ENCODE measurements at regions not wholly inside any gene's neighbourhood (a gene's known extent, or its start where the extent isn't known, plus 50 kb on each side); places are given as distances from the start of the nearest gene placed in this dataset.

DNA sequence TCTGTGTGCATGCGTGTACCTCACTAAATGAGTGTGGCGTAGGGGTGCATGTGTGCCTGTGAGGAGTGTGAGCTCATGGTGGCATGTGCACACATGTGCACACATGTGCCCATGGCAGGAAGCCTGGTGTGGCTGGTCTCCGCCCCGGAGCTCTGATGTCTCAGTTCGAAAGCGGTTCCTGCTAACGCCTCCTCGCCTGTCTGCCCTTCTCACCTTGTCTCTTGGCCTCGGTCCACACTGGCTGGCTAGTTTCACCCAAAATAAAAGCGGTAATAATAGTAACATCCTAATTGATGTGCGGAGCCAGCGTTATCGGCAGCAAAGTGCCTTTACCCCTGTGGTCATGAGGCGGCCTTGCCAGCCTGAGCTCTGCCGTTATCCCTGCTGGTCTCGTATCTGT lies 1190.4 kb downstream of the BRD1 start:
- no peak for FAIRE-seq
- TF ChIP-seq POLR2AphosphoS5 (IDR thresholded peaks at IDR 0.05; ENCODE audit: low read depth, low read length): no peak
- TF ChIP-seq POU2F2 (IDR thresholded peaks at IDR 0.05; ENCODE audit: low read depth, low read length): no peak
- TF ChIP-seq TAF1 (IDR thresholded peaks at IDR 0.05; ENCODE audit: low read depth, low read length): no peak
- TF ChIP-seq SPI1 (IDR thresholded peaks at IDR 0.05; ENCODE audit: low read depth, low read length): no peak
- no peak for TF ChIP-seq POLR2A (IDR thresholded peaks at IDR 0.05; ENCODE audit: low read depth, low read length)
- no peak for TF ChIP-seq PAX5 (IDR thresholded peaks at IDR 0.05; ENCODE audit: insufficient read depth, low read length, severe bottlenecking)
- no peak for DNase-seq (ENCODE audit: insufficient read length, low spot score)

- DNase-seq (ENCODE audit: insufficient read length, low spot score) (no peak), FAIRE-seq (no peak)
- TF ChIP-seq POLR2A (IDR thresholded peaks at IDR 0.05; ENCODE audit: low read depth, low read length): no peak
- no peak for TF ChIP-seq PAX5 (IDR thresholded peaks at IDR 0.05; ENCODE audit: insufficient read depth, low read length, severe bottlenecking)
- no peak for TF ChIP-seq POU2F2 (IDR thresholded peaks at IDR 0.05; ENCODE audit: low read depth, low read length)
- no peak for TF ChIP-seq TAF1 (IDR thresholded peaks at IDR 0.05; ENCODE audit: low read depth, low read length)
- no peak for TF ChIP-seq SPI1 (IDR thresholded peaks at IDR 0.05; ENCODE audit: low read depth, low read length)
- TF ChIP-seq POLR2AphosphoS5 (IDR thresholded peaks at IDR 0.05; ENCODE audit: low read depth, low read length): no peak
Observed at GRCh38 chr22:48636746-48637145, 1190.9 kb downstream of the BRD1 start.

- no peak for FAIRE-seq
- DNase-seq (ENCODE audit: insufficient read length, low spot score): no peak
- TF ChIP-seq POU2F2 (IDR thresholded peaks at IDR 0.05; ENCODE audit: low read depth, low read length) (no peak), POLR2A (IDR thresholded peaks at IDR 0.05; ENCODE audit: low read depth, low read length) (no peak), TAF1 (IDR thresholded peaks at IDR 0.05; ENCODE audit: low read depth, low read length) (no peak), POLR2AphosphoS5 (IDR thresholded peaks at IDR 0.05; ENCODE audit: low read depth, low read length) (no peak), PAX5 (IDR thresholded peaks at IDR 0.05; ENCODE audit: insufficient read depth, low read length, severe bottlenecking) (no peak), SPI1 (IDR thresholded peaks at IDR 0.05; ENCODE audit: low read depth, low read length) (no peak)
Observed at GRCh38 chr22:48635816-48636215, 1191.9 kb downstream of the BRD1 start.

DNA sequence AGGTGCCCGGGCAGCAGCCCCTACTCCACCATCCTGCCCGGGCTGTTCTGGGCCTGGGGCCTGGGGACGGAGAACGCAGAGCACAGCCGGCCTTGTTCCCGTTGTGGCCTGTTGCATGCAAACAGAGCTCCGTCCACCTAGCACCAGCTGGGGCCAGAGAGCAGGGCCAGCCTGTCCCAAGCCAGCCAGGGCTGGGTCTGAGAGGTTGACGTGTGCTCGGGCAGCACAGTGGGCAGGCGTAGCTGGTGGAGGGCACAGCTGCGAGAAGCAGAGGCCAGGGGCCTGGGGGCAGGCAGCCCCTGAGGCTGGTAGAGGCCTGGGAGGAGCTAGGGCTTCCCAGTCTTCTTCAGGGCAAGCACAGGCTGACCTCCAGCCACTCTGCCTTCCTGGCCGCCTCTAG lies 1192.6 kb downstream of the BRD1 start:
- TF ChIP-seq POU2F2 (IDR thresholded peaks at IDR 0.05; ENCODE audit: low read depth, low read length): no peak
- TF ChIP-seq POLR2AphosphoS5 (IDR thresholded peaks at IDR 0.05; ENCODE audit: low read depth, low read length): no peak
- TF ChIP-seq SPI1 (IDR thresholded peaks at IDR 0.05; ENCODE audit: low read depth, low read length): no peak
- no peak for TF ChIP-seq TAF1 (IDR thresholded peaks at IDR 0.05; ENCODE audit: low read depth, low read length)
- no peak for TF ChIP-seq PAX5 (IDR thresholded peaks at IDR 0.05; ENCODE audit: insufficient read depth, low read length, severe bottlenecking)
- TF ChIP-seq POLR2A (IDR thresholded peaks at IDR 0.05; ENCODE audit: low read depth, low read length): no peak
- DNase-seq (ENCODE audit: insufficient read length, low spot score) (no peak), FAIRE-seq (no peak)

GRCh38 chr22:48633996-48634836 lies 1193.5 kb downstream of the BRD1 start:
- DNase-seq (ENCODE audit: insufficient read length, low spot score): no peak
- no peak for FAIRE-seq
- TF ChIP-seq POU2F2 (IDR thresholded peaks at IDR 0.05; ENCODE audit: low read depth, low read length): no peak
- no peak for TF ChIP-seq POLR2AphosphoS5 (IDR thresholded peaks at IDR 0.05; ENCODE audit: low read depth, low read length)
- TF ChIP-seq TAF1 (IDR thresholded peaks at IDR 0.05; ENCODE audit: low read depth, low read length): no peak
- no peak for TF ChIP-seq SPI1 (IDR thresholded peaks at IDR 0.05; ENCODE audit: low read depth, low read length)
- no peak for TF ChIP-seq POLR2A (IDR thresholded peaks at IDR 0.05; ENCODE audit: low read depth, low read length)
- TF ChIP-seq PAX5 (IDR thresholded peaks at IDR 0.05; ENCODE audit: insufficient read depth, low read length, severe bottlenecking): no peak

DNA sequence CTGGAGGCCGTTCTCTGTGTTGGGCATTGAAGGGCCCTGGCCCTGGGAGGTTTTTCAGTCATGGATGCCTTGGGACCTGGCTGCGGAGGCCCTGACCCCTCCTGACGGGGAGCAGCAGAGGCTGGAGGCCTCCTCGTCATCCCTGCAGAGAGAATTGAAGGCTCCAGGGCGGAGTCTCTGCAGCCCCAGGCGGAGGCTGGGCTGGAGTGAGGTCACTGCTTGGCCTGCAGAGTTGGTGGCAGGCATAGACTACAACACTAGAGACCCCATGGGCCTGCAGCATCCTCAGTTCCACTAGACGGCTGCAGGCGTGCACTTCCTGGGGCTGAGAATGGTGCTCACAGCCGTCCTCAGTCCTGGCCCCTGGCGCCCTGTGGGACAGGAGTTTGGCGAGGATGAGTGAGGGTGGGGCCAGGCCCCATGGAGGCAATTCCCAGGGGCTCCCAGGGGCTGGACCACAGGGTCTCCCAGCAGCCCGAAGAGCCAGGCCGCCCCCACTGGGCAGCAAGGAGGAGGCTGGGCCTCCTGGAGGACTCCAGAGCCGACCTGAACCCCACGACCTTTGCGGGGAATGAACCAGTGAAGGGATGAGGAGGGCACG lies 1194.9 kb downstream of the BRD1 start:
- TF ChIP-seq POLR2AphosphoS5 (IDR thresholded peaks at IDR 0.05; ENCODE audit: low read depth, low read length) (no peak), POU2F2 (IDR thresholded peaks at IDR 0.05; ENCODE audit: low read depth, low read length) (no peak), PAX5 (IDR thresholded peaks at IDR 0.05; ENCODE audit: insufficient read depth, low read length, severe bottlenecking) (no peak), TAF1 (IDR thresholded peaks at IDR 0.05; ENCODE audit: low read depth, low read length) (no peak), POLR2A (IDR thresholded peaks at IDR 0.05; ENCODE audit: low read depth, low read length) (no peak), SPI1 (IDR thresholded peaks at IDR 0.05; ENCODE audit: low read depth, low read length) (no peak)
- no peak for DNase-seq (ENCODE audit: insufficient read length, low spot score)
- no peak for FAIRE-seq

- DNase-seq (ENCODE audit: insufficient read length, low spot score): no peak
- no peak for FAIRE-seq
- no peak for TF ChIP-seq PAX5 (IDR thresholded peaks at IDR 0.05; ENCODE audit: insufficient read depth, low read length, severe bottlenecking)
- TF ChIP-seq POLR2A (IDR thresholded peaks at IDR 0.05; ENCODE audit: low read depth, low read length): no peak
- TF ChIP-seq SPI1 (IDR thresholded peaks at IDR 0.05; ENCODE audit: low read depth, low read length): no peak
- TF ChIP-seq POU2F2 (IDR thresholded peaks at IDR 0.05; ENCODE audit: low read depth, low read length): no peak
Observed at GRCh38 chr22:48631288-48631863, 1196.3 kb downstream of the BRD1 start.

GRCh38 chr22:48630848-48631247 lies 1196.8 kb downstream of the BRD1 start:
- TF ChIP-seq TAF1 (IDR thresholded peaks at IDR 0.05; ENCODE audit: low read depth, low read length) (no peak), SPI1 (IDR thresholded peaks at IDR 0.05; ENCODE audit: low read depth, low read length) (no peak), PAX5 (IDR thresholded peaks at IDR 0.05; ENCODE audit: insufficient read depth, low read length, severe bottlenecking) (no peak), POLR2A (IDR thresholded peaks at IDR 0.05; ENCODE audit: low read depth, low read length) (no peak), POLR2AphosphoS5 (IDR thresholded peaks at IDR 0.05; ENCODE audit: low read depth, low read length) (no peak), POU2F2 (IDR thresholded peaks at IDR 0.05; ENCODE audit: low read depth, low read length) (no peak)
- FAIRE-seq (no peak), DNase-seq (ENCODE audit: insufficient read length, low spot score) (no peak)

GRCh38 chr22:48630433-48630754 lies 1197.3 kb downstream of the BRD1 start:
- DNase-seq (ENCODE audit: insufficient read length, low spot score) (no peak), FAIRE-seq (no peak)
- TF ChIP-seq POLR2AphosphoS5 (IDR thresholded peaks at IDR 0.05; ENCODE audit: low read depth, low read length) (no peak), SPI1 (IDR thresholded peaks at IDR 0.05; ENCODE audit: low read depth, low read length) (no peak), PAX5 (IDR thresholded peaks at IDR 0.05; ENCODE audit: insufficient read depth, low read length, severe bottlenecking) (no peak), POU2F2 (IDR thresholded peaks at IDR 0.05; ENCODE audit: low read depth, low read length) (no peak), POLR2A (IDR thresholded peaks at IDR 0.05; ENCODE audit: low read depth, low read length) (no peak), TAF1 (IDR thresholded peaks at IDR 0.05; ENCODE audit: low read depth, low read length) (no peak)

Measured in GM12891 (cell line).